ENCODE measurements at regions not wholly inside any gene's neighbourhood (a gene's known extent, or its start where the extent isn't known, plus 50 kb on each side); places are given as distances from the start of the nearest gene placed in this dataset.

- TF ChIP-seq, protein P1, sequence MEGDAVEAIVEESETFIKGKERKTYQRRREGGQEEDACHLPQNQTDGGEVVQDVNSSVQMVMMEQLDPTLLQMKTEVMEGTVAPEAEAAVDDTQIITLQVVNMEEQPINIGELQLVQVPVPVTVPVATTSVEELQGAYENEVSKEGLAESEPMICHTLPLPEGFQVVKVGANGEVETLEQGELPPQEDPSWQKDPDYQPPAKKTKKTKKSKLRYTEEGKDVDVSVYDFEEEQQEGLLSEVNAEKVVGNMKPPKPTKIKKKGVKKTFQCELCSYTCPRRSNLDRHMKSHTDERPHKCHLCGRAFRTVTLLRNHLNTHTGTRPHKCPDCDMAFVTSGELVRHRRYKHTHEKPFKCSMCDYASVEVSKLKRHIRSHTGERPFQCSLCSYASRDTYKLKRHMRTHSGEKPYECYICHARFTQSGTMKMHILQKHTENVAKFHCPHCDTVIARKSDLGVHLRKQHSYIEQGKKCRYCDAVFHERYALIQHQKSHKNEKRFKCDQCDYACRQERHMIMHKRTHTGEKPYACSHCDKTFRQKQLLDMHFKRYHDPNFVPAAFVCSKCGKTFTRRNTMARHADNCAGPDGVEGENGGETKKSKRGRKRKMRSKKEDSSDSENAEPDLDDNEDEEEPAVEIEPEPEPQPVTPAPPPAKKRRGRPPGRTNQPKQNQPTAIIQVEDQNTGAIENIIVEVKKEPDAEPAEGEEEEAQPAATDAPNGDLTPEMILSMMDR (conservative IDR thresholded peaks at IDR 0.05; ENCODE audit: low read length), result no peak
- no peak for TF ChIP-seq EZH2phosphoT487 (IDR thresholded peaks at IDR 0.05; ENCODE audit: borderline replicate concordance, low read depth, low read length)
Measured at GRCh38 chr20:57034001-57034400, 232.4 kb downstream of the BMP7 start.

Measured in OCI-LY7 (cell line).